A673 (cell line): ENCODE measurements at regions not wholly inside any gene's neighbourhood (a gene's known extent, or its start where the extent isn't known, plus 50 kb on each side); places are given as distances from the start of the nearest gene placed in this dataset.

Source experiments
- EZH2 ChIP-seq: fragments of 200-600 bp; sonication (generic); IDR thresholded peaks from 2 replicates; pipeline ENCODE4 v1.6.1; 2017; ENCODE audit warnings: borderline replicate concordance, low read depth, mild to moderate bottlenecking, mixed read lengths, antibody characterized with exemption, low read length; ENCODE audit not compliant: poor library complexity, severe bottlenecking
- TF ChIP-seq, protein P1 (sequence below): fragments of 300-800, 200-600 bp; sonication (generic); conservative IDR thresholded peaks from 2 replicates; pipeline ENCODE4 v1.5.1; 2017; ENCODE audit warnings: low read depth, mild to moderate bottlenecking, antibody characterized with exemption, low read length, moderate library complexity, mixed read lengths

DNA sequence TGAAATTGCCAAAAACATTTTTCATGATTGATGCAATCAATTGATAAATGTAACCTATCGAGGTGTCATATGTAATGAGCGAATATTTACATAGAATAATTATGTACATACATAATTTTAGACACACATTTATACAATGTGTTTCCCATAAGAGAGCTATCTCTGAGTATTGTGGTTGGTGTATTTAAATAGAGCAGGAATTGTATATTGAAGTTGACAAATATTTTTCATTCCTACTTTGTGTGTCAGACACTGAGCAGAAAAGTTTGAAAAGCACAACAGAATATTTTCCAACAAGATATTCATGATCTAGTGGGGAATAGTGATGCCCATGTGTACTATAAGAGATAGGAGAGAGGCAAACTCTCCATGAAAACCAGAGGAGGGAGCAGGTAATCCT is 295.2 kb downstream of the ANKRD50 start:
- TF ChIP-seq, protein P1, sequence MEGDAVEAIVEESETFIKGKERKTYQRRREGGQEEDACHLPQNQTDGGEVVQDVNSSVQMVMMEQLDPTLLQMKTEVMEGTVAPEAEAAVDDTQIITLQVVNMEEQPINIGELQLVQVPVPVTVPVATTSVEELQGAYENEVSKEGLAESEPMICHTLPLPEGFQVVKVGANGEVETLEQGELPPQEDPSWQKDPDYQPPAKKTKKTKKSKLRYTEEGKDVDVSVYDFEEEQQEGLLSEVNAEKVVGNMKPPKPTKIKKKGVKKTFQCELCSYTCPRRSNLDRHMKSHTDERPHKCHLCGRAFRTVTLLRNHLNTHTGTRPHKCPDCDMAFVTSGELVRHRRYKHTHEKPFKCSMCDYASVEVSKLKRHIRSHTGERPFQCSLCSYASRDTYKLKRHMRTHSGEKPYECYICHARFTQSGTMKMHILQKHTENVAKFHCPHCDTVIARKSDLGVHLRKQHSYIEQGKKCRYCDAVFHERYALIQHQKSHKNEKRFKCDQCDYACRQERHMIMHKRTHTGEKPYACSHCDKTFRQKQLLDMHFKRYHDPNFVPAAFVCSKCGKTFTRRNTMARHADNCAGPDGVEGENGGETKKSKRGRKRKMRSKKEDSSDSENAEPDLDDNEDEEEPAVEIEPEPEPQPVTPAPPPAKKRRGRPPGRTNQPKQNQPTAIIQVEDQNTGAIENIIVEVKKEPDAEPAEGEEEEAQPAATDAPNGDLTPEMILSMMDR: no peak
- TF ChIP-seq EZH2: no peak
